DND-41 (cell line): ENCODE measurements at regions not wholly inside any gene's neighbourhood (a gene's known extent, or its start where the extent isn't known, plus 50 kb on each side); places are given as distances from the start of the nearest gene placed in this dataset.

Experiments used
- ATAC-seq: fragments of 200-7000 bp; cut with Tn5 transposase; 3 replicates; pipeline ENCODE4 v1.9.1; 2021; ENCODE audit warnings: low read depth; ENCODE audit not compliant: insufficient read depth
- DNase-seq: peaks from one replicate; pipeline ENCODE4 v3.0.0-alpha.2; 2020
- H2AFZ ChIP-seq: 2 replicates; pipeline ENCODE4 v1.6.0; 2012; ENCODE audit warnings: low read depth, low read length
- H3K27ac ChIP-seq: 2 replicates; pipeline ENCODE4 v1.5.1; 2012; ENCODE audit warnings: low read length, inconsistent platforms
- H3K27me3 ChIP-seq: fragments of 200-600 bp; sonication (generic); 2 replicates; pipeline ENCODE4 v1.6.0; 2012; ENCODE audit warnings: low read length, mild to moderate bottlenecking, inconsistent platforms; ENCODE audit not compliant: insufficient read depth, poor library complexity
- H3K36me3 ChIP-seq: 2 replicates; pipeline ENCODE4 v1.5.1; 2012; ENCODE audit warnings: low read length, inconsistent platforms; ENCODE audit not compliant: insufficient read depth
- H3K4me1 ChIP-seq: 2 replicates; pipeline ENCODE4 v1.5.1; 2012; ENCODE audit warnings: mild to moderate bottlenecking, low read length; ENCODE audit not compliant: insufficient read depth
- H3K4me2 ChIP-seq: 2 replicates; pipeline ENCODE4 v1.6.0; 2012; ENCODE audit warnings: mild to moderate bottlenecking, moderate library complexity, low read length, inconsistent platforms; ENCODE audit not compliant: insufficient read depth
- H3K4me3 ChIP-seq, 2 experiments: fragments of 200-600 bp in 1 of 2; shearing (Covaris generic) in 1 of 2; 2 replicates each; pipeline ENCODE4 v1.5.1; 2012 to 2016; ENCODE audit warnings: inconsistent platforms in 2 of 2, low read length in 2 of 2, mild to moderate bottlenecking in 2 of 2, low read depth in 1 of 2, moderate library complexity in 1 of 2
- H3K79me2 ChIP-seq: 2 replicates; pipeline ENCODE4 v1.6.0; 2012; ENCODE audit warnings: low read length, inconsistent platforms; ENCODE audit not compliant: insufficient read depth
- H3K9ac ChIP-seq: 2 replicates; pipeline ENCODE4 v1.6.0; 2012; ENCODE audit warnings: low read depth, mild to moderate bottlenecking, inconsistent platforms, low read length, moderate library complexity
- H3K9me3 ChIP-seq: 2 replicates; pipeline ENCODE4 v1.5.1; 2012; ENCODE audit warnings: low read length, moderate library complexity, mild to moderate bottlenecking, inconsistent platforms; ENCODE audit not compliant: insufficient read depth, severe bottlenecking
- H4K20me1 ChIP-seq: 2 replicates; pipeline ENCODE4 v1.6.0; 2012; ENCODE audit warnings: low read length; ENCODE audit not compliant: insufficient read depth
- CTCF ChIP-seq: IDR thresholded peaks from 2 replicates; pipeline ENCODE4 v1.5.1; 2012; ENCODE audit warnings: borderline replicate concordance, low read length, moderate library complexity, mild to moderate bottlenecking; ENCODE audit not compliant: poor library complexity, severe bottlenecking; ENCODE audit errors: extremely low read depth
- EZH2 ChIP-seq: IDR thresholded peaks from 3 replicates; pipeline ENCODE4 v1.6.1; 2012; ENCODE audit warnings: borderline replicate concordance, low read depth, mild to moderate bottlenecking, moderate library complexity, low read length, inconsistent platforms; ENCODE audit not compliant: severe bottlenecking

GRCh38 chr6:48037946-48038345 lies 73.1 kb downstream of the PTCHD4 start:
- Histone ChIP-seq H4K20me1 (no peaks in the 10 kb centered on the region), H3K9ac (no peak overlapping the region), H3K27ac (no peak overlapping the region), H3K4me3 (no peak overlapping the region), H3K79me2 (no peaks in the 10 kb centered on the region), H3K27me3 (no peaks in the 10 kb centered on the region), H3K4me2 (no peak overlapping the region), H3K36me3 (no peaks in the 10 kb centered on the region), H2AFZ (no peak overlapping the region), H3K9me3 (no peaks in the 10 kb centered on the region), H3K4me1 (no peaks in the 10 kb centered on the region)
- DNase-seq (no peak), ATAC-seq (no peak)
- TF ChIP-seq EZH2 = no peak
- TF ChIP-seq CTCF = no peak

GRCh38 chr6:48036316-48036715 lies 74.7 kb downstream of the PTCHD4 start:
- Histone ChIP-seq H3K79me2 (no peaks in the 10 kb centered on the region), H3K4me2 (no peak overlapping the region), H2AFZ (no peak overlapping the region), H3K27ac (no peak overlapping the region), H3K9me3 (no peaks in the 10 kb centered on the region), H3K4me1 (no peaks in the 10 kb centered on the region), H3K9ac (no peak overlapping the region), H3K36me3 (no peaks in the 10 kb centered on the region), H3K4me3 (no peak overlapping the region), H3K27me3 (no peaks in the 10 kb centered on the region), H4K20me1 (no peaks in the 10 kb centered on the region)
- no peak for TF ChIP-seq CTCF
- DNase-seq = no peak
- ATAC-seq = no peak

GRCh38 chr6:48032151-48032550 lies 78.8 kb downstream of the PTCHD4 start:
- Histone ChIP-seq H2AFZ (no peak overlapping the region), H3K4me1 (peaks cover 8% of the 10 kb centered on the region; the same call in 1 of the 2 replicates), H4K20me1 (no peaks in the 10 kb centered on the region)

More at GRCh38 chr6:48032151-48032550, 78.8 kb downstream of the PTCHD4 start:
- Histone ChIP-seq H3K4me3 (no peak overlapping the region), H3K4me2 (no peak overlapping the region), H3K79me2 (no peaks in the 10 kb centered on the region), H3K36me3 (no peaks in the 10 kb centered on the region), H3K27ac (no peak overlapping the region), H3K9ac (no peak overlapping the region), H3K27me3 (no peaks in the 10 kb centered on the region), H3K9me3 (no peaks in the 10 kb centered on the region)
- TF ChIP-seq CTCF (no peak), EZH2 (no peak)
- DNase-seq (no peak), ATAC-seq (no peak)
